Stomach smooth muscle (tissue), 2 donors: ENCODE measurements at regions not wholly inside any gene's neighbourhood (a gene's known extent, or its start where the extent isn't known, plus 50 kb on each side); places are given as distances from the start of the nearest gene placed in this dataset.
"Not testable (repeated sequence)": the region's sequence is repeated elsewhere in the genome, so short reads cannot be mapped to it uniquely, and the experiment has no call there.

Experiments
- H3K27ac ChIP-seq: one replicate; pipeline ENCODE4 v1.7.0; 2013; ENCODE audit warnings: mild to moderate bottlenecking, low read length, inconsistent platforms
- H3K27me3 ChIP-seq, 2 donors: one replicate each; pipeline ENCODE4 v1.7.0; 2013; ENCODE audit warnings: low read length in 2 of 2; ENCODE audit not compliant: insufficient read depth in 2 of 2, control insufficient read depth in 1 of 2
- H3K36me3 ChIP-seq, 2 donors: one replicate each; pipeline ENCODE4 v1.7.0; 2013; ENCODE audit warnings: low read length in 2 of 2; ENCODE audit not compliant: control insufficient read depth in 2 of 2, insufficient read depth in 2 of 2
- H3K4me1 ChIP-seq: one replicate; pipeline ENCODE4 v1.7.0; 2013; ENCODE audit warnings: low read length; ENCODE audit not compliant: control insufficient read depth, insufficient read depth
- H3K4me3 ChIP-seq, 2 donors: one replicate each; pipeline ENCODE4 v1.7.0; 2013; ENCODE audit warnings: low read length in 2 of 2
- H3K9ac ChIP-seq, 2 donors: one replicate each; pipeline ENCODE4 v1.7.0; 2013; ENCODE audit warnings: low read length in 2 of 2, mild to moderate bottlenecking in 1 of 2
- H3K9me3 ChIP-seq, 2 donors: one replicate each; pipeline ENCODE4 v1.7.0; 2013; ENCODE audit warnings: low read length in 2 of 2; ENCODE audit not compliant: control insufficient read depth in 2 of 2
- donor health status: healthy.
- donor health status: Pancreatic carcinoma.

- H3K9me3 ChIP-seq, H3K9ac ChIP-seq: not testable (repeated sequence)
These were observed 61.5 kb upstream of the ADRA1D start for GRCh38 chr20:4310616-4311015.

GRCh38 chr20:4306206-4306605, 57.1 kb upstream of the ADRA1D start:
- H3K4me1 ChIP-seq, result no peaks in the 10 kb centered on the region
- H3K9me3 ChIP-seq, result peaks cover 0 to 2% of the 10 kb centered on the region in 2 donors
- H3K36me3 ChIP-seq, result no peaks in the 10 kb centered on the region
- H3K9ac ChIP-seq, result no peak overlapping the region
- no peaks in the 10 kb centered on the region for H3K27me3 ChIP-seq
- H3K4me3 ChIP-seq, result no peak overlapping the region
- H3K27ac ChIP-seq, result no peak overlapping the region

More at GRCh38 chr20:4310616-4311015, 61.5 kb upstream of the ADRA1D start:
- not testable (repeated sequence) for H3K4me1 ChIP-seq, H3K27ac ChIP-seq, H3K4me3 ChIP-seq, H3K36me3 ChIP-seq, H3K27me3 ChIP-seq

DNA sequence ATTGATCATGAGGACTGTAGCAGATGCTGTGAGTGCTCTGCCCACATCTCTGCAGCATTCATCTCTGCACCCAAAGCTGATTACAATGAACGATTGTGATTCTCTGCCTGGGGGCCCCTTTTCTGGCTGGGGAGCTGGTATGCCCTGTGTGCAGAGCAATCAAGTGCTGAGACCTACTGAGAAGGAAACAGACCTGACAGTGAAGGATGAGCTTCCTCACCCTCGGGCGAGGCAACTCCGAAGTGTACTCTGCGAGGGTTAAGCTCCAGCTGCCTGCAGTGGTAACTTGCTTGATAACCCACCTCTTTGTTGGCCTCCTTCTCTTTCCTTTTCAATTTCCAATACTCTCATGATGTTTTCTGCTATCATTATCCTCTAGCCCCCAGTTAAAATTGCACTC, 56.0 kb upstream of the ADRA1D start:
- Histone ChIP-seq H3K9ac (no peak overlapping the region), H3K27me3 (no peaks in the 10 kb centered on the region), H3K4me3 (no peak overlapping the region), H3K36me3 (no peaks in the 10 kb centered on the region), H3K9me3 (no peaks in the 10 kb centered on the region), H3K4me1 (no peaks in the 10 kb centered on the region), H3K27ac (no peak overlapping the region)

GRCh38 chr20:4304601-4305000, 55.5 kb upstream of the ADRA1D start:
- no peak overlapping the region for H3K27ac ChIP-seq
- no peaks in the 10 kb centered on the region for H3K27me3 ChIP-seq
- H3K9ac ChIP-seq, result no peak overlapping the region
- H3K36me3 ChIP-seq, result no peaks in the 10 kb centered on the region
- H3K4me1 ChIP-seq, result no peaks in the 10 kb centered on the region
- no peaks in the 10 kb centered on the region for H3K9me3 ChIP-seq
- no peak overlapping the region for H3K4me3 ChIP-seq

DNA sequence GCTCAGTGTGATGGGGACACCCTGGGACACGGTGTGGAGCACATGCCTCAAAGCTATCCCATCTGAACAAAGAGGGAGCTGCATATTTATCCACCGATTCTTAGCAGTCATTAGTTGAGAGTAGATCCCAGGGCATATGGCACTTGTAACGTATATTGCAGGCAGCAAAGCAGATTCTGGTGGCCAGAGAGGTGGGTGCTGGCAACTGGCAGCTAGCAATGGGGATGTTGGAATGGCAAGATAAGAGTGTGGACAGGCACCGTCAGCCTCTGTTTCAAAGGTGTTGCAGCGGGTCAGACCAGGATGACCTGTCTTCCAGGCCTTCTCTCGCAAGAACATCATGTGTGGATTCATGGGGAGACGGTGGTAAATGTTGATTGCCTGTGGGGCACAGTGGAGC, 54.0 kb upstream of the ADRA1D start:
- H3K9me3 ChIP-seq, result no peaks in the 10 kb centered on the region
- no peak overlapping the region for H3K27ac ChIP-seq
- H3K36me3 ChIP-seq, result no peaks in the 10 kb centered on the region
- H3K4me3 ChIP-seq, result no peak overlapping the region
- no peaks in the 10 kb centered on the region for H3K4me1 ChIP-seq
- no peak overlapping the region for H3K9ac ChIP-seq
- H3K27me3 ChIP-seq, result no peaks in the 10 kb centered on the region

DNA sequence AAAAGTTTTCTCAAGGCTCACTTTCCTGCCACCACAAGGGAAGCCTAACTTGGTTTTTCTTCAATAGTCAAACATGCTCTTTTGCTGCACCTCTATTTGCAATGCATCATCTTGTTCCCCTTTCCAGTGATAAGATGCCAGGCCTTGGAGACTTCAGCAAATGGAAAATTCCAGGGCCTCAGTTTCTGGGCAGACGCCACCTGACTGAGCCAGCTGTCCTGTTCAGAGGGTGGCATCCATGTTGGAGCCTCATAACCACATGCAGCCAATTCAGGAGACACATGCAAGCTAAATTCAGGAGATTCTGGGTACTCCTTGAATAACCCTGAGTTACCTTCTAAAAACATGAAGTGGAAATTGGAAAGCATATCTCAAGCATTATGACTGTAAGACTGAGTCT, 51.8 kb upstream of the ADRA1D start:
- H3K4me1 ChIP-seq, result no peaks in the 10 kb centered on the region
- no peak overlapping the region for H3K9ac ChIP-seq
- no peaks in the 10 kb centered on the region for H3K36me3 ChIP-seq
- H3K27ac ChIP-seq, result no peak overlapping the region
- H3K27me3 ChIP-seq, result no peaks in the 10 kb centered on the region
- H3K4me3 ChIP-seq, result no peak overlapping the region
- H3K9me3 ChIP-seq, result no peaks in the 10 kb centered on the region

GRCh38 chr20:4300401-4300800, 51.3 kb upstream of the ADRA1D start:
- H3K27ac ChIP-seq, result no peak overlapping the region
- no peaks in the 10 kb centered on the region for H3K9me3 ChIP-seq
- no peaks in the 10 kb centered on the region for H3K36me3 ChIP-seq
- H3K27me3 ChIP-seq, result no peaks in the 10 kb centered on the region
- no peak overlapping the region for H3K4me3 ChIP-seq
- no peak overlapping the region for H3K9ac ChIP-seq
- H3K4me1 ChIP-seq, result no peaks in the 10 kb centered on the region

GRCh38 chr20:4299773-4300172, 50.7 kb upstream of the ADRA1D start:
- Histone ChIP-seq H3K27me3 (no peaks in the 10 kb centered on the region), H3K9me3 (no peaks in the 10 kb centered on the region), H3K36me3 (no peaks in the 10 kb centered on the region), H3K4me1 (no peaks in the 10 kb centered on the region), H3K9ac (no peak overlapping the region), H3K4me3 (no peak overlapping the region), H3K27ac (no peak overlapping the region)

DNA sequence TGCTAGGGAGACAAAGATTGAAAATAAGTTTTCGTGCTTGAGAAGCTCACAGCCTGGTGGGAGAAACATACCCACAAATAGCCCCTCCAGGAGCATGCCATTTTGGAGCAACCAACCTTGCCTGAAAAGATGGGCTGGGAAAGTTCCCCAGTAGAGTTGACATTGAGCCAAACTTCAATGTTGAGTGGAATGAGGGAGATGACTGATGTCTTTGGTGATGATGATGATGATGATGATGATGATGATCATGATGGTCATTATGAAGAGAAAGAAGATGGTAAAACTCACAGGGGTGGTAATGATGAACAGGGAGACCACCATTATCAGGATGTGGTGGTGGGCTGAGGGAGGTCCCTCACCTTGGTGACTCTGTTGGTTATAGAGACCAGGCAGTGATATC, 50.1 kb upstream of the ADRA1D start:
- Histone ChIP-seq H3K4me3 (no peak overlapping the region), H3K36me3 (no peaks in the 10 kb centered on the region), H3K4me1 (no peaks in the 10 kb centered on the region), H3K27me3 (no peaks in the 10 kb centered on the region), H3K9me3 (no peaks in the 10 kb centered on the region), H3K27ac (no peak overlapping the region), H3K9ac (no peak overlapping the region)
